Sigmoid colon (tissue), 4 donors: ENCODE measurements at regions not wholly inside any gene's neighbourhood (a gene's known extent, or its start where the extent isn't known, plus 50 kb on each side); places are given as distances from the start of the nearest gene placed in this dataset.

ENCODE experiments used
- CTCF ChIP-seq, 4 experiments: fragments of 450-650 bp in 3 of 4; fragments of 200-600 bp in 1 of 4; IDR thresholded peaks; one replicate each; pipeline ENCODE4 v1.5.1; 2016 to 2019; ENCODE audit warnings: antibody characterized with exemption in 4 of 4, mild to moderate bottlenecking in 3 of 4, moderate library complexity in 2 of 4
- EP300 ChIP-seq, 4 donors: sonication (generic); formaldehyde crosslinking; IDR thresholded peaks; one replicate each; pipeline ENCODE4 v1.6.1; 2017; ENCODE audit warnings: antibody characterized with exemption in 4 of 4
- POLR2A ChIP-seq, 2 donors: fragments of 450-650 bp; IDR thresholded peaks; one replicate each; pipeline ENCODE4 v1.6.1; 2016; ENCODE audit warnings: antibody characterized with exemption in 2 of 2, mild to moderate bottlenecking in 2 of 2, moderate library complexity in 2 of 2
- POLR2AphosphoS5 ChIP-seq, 4 donors: sonication (generic); formaldehyde crosslinking; IDR thresholded peaks; one replicate each; pipeline ENCODE4 v1.6.1; 2017; ENCODE audit warnings: antibody characterized with exemption in 4 of 4

DNA sequence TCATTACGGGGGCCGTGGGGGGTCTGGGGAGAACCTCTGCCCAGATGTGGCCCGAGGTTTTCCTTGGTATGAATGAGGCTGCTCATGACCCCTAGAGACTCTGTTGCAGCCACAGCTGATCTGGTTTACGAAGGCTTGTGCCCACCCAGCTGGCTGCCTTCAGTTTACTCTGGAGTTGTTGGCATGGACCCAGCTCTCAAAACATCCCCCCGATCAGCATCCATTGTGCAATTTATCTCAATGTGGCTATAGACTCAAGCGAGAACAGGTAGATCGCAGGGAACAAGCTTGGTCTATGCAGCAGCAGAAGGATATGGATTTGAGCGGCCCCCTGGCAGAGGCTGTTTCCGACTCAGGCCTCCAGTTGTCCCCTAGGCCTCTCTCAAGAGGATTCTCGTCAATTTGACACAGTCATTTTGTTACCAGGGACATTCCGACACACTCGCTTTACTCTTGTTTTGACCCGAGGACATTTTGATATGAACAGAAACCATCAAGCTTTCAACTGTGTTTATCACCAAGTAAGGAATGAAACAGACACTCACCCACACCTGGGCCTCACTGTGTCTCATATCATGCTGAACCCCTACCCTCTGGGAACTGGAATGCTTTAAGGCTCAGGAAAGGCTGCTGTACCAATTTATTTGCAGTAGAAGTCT lies 161.5 kb downstream of the KATNAL1 start:
- TF ChIP-seq POLR2AphosphoS5 (IDR thresholded peaks at IDR 0.05) = no peak
- TF ChIP-seq CTCF (IDR thresholded peaks at IDR 0.05) = no peak
- no peak for TF ChIP-seq EP300 (IDR thresholded peaks at IDR 0.05)
- TF ChIP-seq POLR2A (IDR thresholded peaks at IDR 0.05) = no peak
